ENCODE measurements at regions not wholly inside any gene's neighbourhood (a gene's known extent, or its start where the extent isn't known, plus 50 kb on each side); places are given as distances from the start of the nearest gene placed in this dataset.

DNA sequence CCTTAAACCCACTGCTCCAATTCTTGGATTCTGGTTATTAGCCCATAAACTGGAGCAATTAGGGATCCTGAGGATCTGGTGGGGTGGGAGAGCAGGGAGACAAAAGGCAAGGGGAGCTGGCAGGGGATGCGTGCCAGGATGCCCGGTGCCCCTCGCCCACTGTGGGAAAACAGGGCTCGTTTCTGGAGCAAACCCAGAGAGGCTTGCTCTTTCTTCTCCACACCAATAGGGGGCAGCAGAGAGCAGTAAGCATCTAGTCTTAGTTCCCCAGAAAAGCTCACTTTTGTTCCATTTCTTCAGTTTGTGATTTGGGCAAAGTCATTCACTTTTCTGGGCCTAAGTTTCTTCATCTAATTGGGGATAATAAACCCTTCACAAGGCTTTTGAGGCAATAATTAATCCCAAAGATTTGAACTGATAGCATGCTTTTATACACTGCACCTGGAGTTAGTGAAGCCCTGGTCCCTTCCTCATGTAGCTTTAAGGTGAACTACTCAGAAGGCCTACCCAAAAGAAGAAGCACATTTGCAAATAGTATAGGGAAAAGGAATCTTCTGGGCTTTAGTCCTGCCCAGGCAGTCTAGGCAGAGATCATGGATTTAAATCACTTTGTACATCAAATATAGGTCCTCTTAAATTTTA lies 160.6 kb upstream of the USP24 start:
- no peaks in the 10 kb centered on the region for H3K9me3 ChIP-seq (ENCODE audit: low read depth)
- H3K36me3 ChIP-seq (ENCODE audit: low read depth) = no peaks in the 10 kb centered on the region
- no peaks in the 10 kb centered on the region for H3K27me3 ChIP-seq (replicated peaks; ENCODE audit: insufficient read depth)
- in situ Hi-C loops (cut with MboI) = no loop called here
- WGBS, 2 experiments (ENCODE audit: low coverage in 1 of 2, low lambda C conversion rate in 2 of 2, missing lambda C conversion rate in 2 of 2) = 4 to 6% methylated on average over 4 of the region's 4 CpGs
- peak overlapping the region; percentile 14 for H2AFZ ChIP-seq
- no peak overlapping the region for H3K27ac ChIP-seq
- no peaks in the 10 kb centered on the region for H4K20me1 ChIP-seq (ENCODE audit: insufficient read depth)
- DNase-seq = peak; percentile 60
- H3F3A ChIP-seq (ENCODE audit: insufficient read depth) = peaks cover 4% of the 10 kb centered on the region
- TF ChIP-seq EZH2phosphoT487 (IDR thresholded peaks at IDR 0.05; ENCODE audit: insufficient read depth, low read depth) = no peak
- TF ChIP-seq EZH2 (IDR thresholded peaks at IDR 0.05; ENCODE audit: insufficient read depth, poor library complexity, severe bottlenecking) = no peak
- H3K4me1 ChIP-seq (ENCODE audit: insufficient read depth) = peaks cover 14% of the 10 kb centered on the region; the same call in 1 of the 2 replicates
- no peaks in the 10 kb centered on the region for H3K9me2 ChIP-seq (ENCODE audit: insufficient read depth)
- H3K4me2 ChIP-seq (ENCODE audit: unreplicated experiment) = no peak overlapping the region
- H3K79me2 ChIP-seq (ENCODE audit: insufficient read depth) = no peaks in the 10 kb centered on the region
- no peak overlapping the region for H3K9ac ChIP-seq
- no peak overlapping the region for H3K4me3 ChIP-seq

DNA sequence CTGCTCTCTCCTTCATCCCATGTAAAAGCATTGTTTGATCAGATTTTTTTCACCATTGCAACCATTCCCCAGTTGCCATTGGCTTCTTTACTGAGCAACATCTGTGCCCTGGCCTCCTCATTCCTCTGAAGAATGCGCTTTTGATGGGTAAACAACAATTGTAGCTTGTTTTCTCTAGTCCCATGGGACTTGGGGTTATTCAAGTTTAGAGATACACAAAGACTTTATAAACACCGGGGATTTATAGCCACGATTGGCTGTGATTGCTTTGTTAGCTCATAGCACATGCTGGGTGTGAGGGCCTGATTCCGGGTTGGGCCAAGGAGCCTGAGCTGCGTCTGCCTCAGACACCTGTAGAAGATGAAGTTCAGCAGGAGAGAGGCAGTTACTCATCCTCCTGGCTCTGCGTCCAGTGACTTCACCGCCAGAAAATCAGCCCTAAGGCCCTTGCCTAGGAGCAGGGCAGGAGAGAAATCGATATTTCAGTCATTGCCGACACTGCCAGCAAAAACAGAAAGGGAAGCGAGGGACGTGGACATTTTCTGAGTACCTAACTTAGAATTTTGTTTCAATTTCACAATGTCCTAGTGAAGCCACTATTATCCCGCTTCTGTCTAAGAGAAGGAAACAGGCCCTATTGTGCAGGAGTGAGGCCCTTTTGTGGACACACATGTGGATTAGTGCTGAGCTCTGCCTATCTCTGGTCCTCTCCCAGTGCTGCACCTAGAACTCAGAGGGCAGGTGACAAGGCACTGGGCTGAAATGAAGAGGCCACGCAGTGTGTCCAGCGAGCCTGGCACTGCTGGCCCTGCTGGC lies 159.8 kb upstream of the USP24 start:
- H3K4me3 ChIP-seq = no peak overlapping the region
- H4K20me1 ChIP-seq (ENCODE audit: insufficient read depth) = no peaks in the 10 kb centered on the region
- no peak overlapping the region for H3K4me2 ChIP-seq (ENCODE audit: unreplicated experiment)
- H3F3A ChIP-seq (ENCODE audit: insufficient read depth) = peaks cover 8% of the 10 kb centered on the region
- peak overlapping the region; percentile 14 for H2AFZ ChIP-seq
- TF ChIP-seq EZH2 (IDR thresholded peaks at IDR 0.05; ENCODE audit: insufficient read depth, poor library complexity, severe bottlenecking) (no peak), EZH2phosphoT487 (IDR thresholded peaks at IDR 0.05; ENCODE audit: insufficient read depth, low read depth) (no peak)
- no peak overlapping the region for H3K9ac ChIP-seq
- in situ Hi-C loops (cut with MboI) = no loop called here
- DNase-seq = peak; percentile 63
- H3K36me3 ChIP-seq (ENCODE audit: low read depth) = no peaks in the 10 kb centered on the region
- 33 to 39% methylated on average over 14 of the region's 14 CpGs for WGBS, 2 experiments (ENCODE audit: low coverage in 1 of 2, low lambda C conversion rate in 2 of 2, missing lambda C conversion rate in 2 of 2)
- no peaks in the 10 kb centered on the region for H3K9me2 ChIP-seq (ENCODE audit: insufficient read depth)
- no peaks in the 10 kb centered on the region for H3K27me3 ChIP-seq (replicated peaks; ENCODE audit: insufficient read depth)
- H3K9me3 ChIP-seq (ENCODE audit: low read depth) = no peaks in the 10 kb centered on the region
- peaks cover 14% of the 10 kb centered on the region; the same call in 1 of the 2 replicates for H3K4me1 ChIP-seq (ENCODE audit: insufficient read depth)
- H3K27ac ChIP-seq = no peak overlapping the region
- no peaks in the 10 kb centered on the region for H3K79me2 ChIP-seq (ENCODE audit: insufficient read depth)

DNA sequence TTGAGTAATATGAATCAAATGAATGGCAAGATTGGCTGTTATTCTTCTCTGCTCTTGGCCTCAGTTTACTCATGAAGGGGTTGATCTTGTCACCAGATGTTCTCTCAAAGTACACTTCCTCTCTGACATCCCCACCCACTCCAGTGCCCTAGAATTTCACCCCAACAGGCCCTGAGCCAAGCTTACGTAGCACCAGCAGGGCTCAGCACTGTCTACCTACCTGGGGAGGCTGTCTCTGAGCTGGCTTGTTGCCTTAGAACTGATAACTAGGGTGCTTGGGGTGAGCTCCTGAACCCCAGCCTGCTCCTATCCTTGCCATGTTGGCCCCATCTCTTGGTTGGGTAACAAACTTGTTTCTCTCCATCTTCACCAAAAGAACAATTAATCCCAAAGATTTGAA lies 159.1 kb upstream of the USP24 start:
- Histone ChIP-seq H2AFZ (no peak overlapping the region), H3K36me3 (ENCODE audit: low read depth) (no peaks in the 10 kb centered on the region), H4K20me1 (ENCODE audit: insufficient read depth) (no peaks in the 10 kb centered on the region), H3F3A (ENCODE audit: insufficient read depth) (peaks cover 16% of the 10 kb centered on the region), H3K9me3 (ENCODE audit: low read depth) (no peaks in the 10 kb centered on the region), H3K27ac (no peak overlapping the region), H3K4me2 (ENCODE audit: unreplicated experiment) (no peak overlapping the region), H3K27me3 (replicated peaks; ENCODE audit: insufficient read depth) (no peaks in the 10 kb centered on the region), H3K9ac (no peak overlapping the region), H3K79me2 (ENCODE audit: insufficient read depth) (no peaks in the 10 kb centered on the region), H3K9me2 (ENCODE audit: insufficient read depth) (no peaks in the 10 kb centered on the region), H3K4me1 (ENCODE audit: insufficient read depth) (peaks cover 15% of the 10 kb centered on the region), H3K4me3 (no peak overlapping the region)
- no peak for DNase-seq
- WGBS, 2 experiments (ENCODE audit: low coverage in 1 of 2, low lambda C conversion rate in 2 of 2, missing lambda C conversion rate in 2 of 2) = 89 to 100% methylated on average over 1 of the region's 1 CpG
- TF ChIP-seq EZH2phosphoT487 (IDR thresholded peaks at IDR 0.05; ENCODE audit: insufficient read depth, low read depth) (no peak), EZH2 (IDR thresholded peaks at IDR 0.05; ENCODE audit: insufficient read depth, poor library complexity, severe bottlenecking) (no peak)
- in situ Hi-C loops (cut with MboI) = no loop called here

GRCh38 chr1:55369474-55369873 lies 154.3 kb upstream of the USP24 start:
- Histone ChIP-seq H3K4me3 (peak overlapping the region; percentile 26; the same call in 1 of the 2 replicates), H3K27me3 (replicated peaks; ENCODE audit: insufficient read depth) (no peaks in the 10 kb centered on the region), H3K4me2 (ENCODE audit: unreplicated experiment) (peak overlapping the region; percentile 69), H3K9me3 (ENCODE audit: low read depth) (no peaks in the 10 kb centered on the region), H3K36me3 (ENCODE audit: low read depth) (no peaks in the 10 kb centered on the region), H3K4me1 (ENCODE audit: insufficient read depth) (peaks cover 9% of the 10 kb centered on the region), H3K27ac (peak overlapping the region; percentile 10; the same call in 1 of the 2 replicates), H3K9me2 (ENCODE audit: insufficient read depth) (no peaks in the 10 kb centered on the region), H2AFZ (no peak overlapping the region), H3K79me2 (ENCODE audit: insufficient read depth) (no peaks in the 10 kb centered on the region), H3K9ac (no peak overlapping the region), H4K20me1 (ENCODE audit: insufficient read depth) (no peaks in the 10 kb centered on the region), H3F3A (ENCODE audit: insufficient read depth) (peaks cover 18% of the 10 kb centered on the region)
- peak; percentile 92 for DNase-seq
- WGBS, 2 experiments (ENCODE audit: low coverage in 1 of 2, low lambda C conversion rate in 2 of 2, missing lambda C conversion rate in 2 of 2) = 1 to 2% methylated on average over 6 of the region's 6 CpGs
- TF ChIP-seq EZH2phosphoT487 (IDR thresholded peaks at IDR 0.05; ENCODE audit: insufficient read depth, low read depth) = no peak
- TF ChIP-seq EZH2 (IDR thresholded peaks at IDR 0.05; ENCODE audit: insufficient read depth, poor library complexity, severe bottlenecking) = no peak
- in situ Hi-C loops (cut with MboI) = no loop called here
